ENCODE measurements at regions not wholly inside any gene's neighbourhood (a gene's known extent, or its start where the extent isn't known, plus 50 kb on each side); places are given as distances from the start of the nearest gene placed in this dataset.

DNA sequence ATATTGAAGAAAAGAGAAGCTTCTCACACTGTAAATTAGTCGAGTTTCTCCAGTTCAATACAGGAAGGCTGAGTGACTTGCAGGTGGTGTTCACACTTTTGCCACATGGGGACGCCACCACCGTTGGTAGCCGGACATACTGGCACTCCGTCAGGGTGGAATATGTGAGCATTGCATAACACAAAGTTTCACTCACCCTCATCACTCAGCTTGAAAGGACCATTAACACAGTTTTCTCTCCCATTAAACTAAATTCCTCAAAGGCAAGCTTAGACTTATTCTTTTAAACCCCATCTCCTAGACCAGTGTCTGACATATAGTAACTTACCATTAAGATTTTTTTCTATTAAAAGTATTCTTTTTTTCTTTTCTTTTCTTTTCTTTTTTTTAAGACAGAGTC, 105.3 kb upstream of the SERBP1 start:
- TF ChIP-seq, protein P1, sequence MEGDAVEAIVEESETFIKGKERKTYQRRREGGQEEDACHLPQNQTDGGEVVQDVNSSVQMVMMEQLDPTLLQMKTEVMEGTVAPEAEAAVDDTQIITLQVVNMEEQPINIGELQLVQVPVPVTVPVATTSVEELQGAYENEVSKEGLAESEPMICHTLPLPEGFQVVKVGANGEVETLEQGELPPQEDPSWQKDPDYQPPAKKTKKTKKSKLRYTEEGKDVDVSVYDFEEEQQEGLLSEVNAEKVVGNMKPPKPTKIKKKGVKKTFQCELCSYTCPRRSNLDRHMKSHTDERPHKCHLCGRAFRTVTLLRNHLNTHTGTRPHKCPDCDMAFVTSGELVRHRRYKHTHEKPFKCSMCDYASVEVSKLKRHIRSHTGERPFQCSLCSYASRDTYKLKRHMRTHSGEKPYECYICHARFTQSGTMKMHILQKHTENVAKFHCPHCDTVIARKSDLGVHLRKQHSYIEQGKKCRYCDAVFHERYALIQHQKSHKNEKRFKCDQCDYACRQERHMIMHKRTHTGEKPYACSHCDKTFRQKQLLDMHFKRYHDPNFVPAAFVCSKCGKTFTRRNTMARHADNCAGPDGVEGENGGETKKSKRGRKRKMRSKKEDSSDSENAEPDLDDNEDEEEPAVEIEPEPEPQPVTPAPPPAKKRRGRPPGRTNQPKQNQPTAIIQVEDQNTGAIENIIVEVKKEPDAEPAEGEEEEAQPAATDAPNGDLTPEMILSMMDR (IDR thresholded peaks at IDR 0.05): peak; percentile 75 to 97 (median 91)
- no peak for TF ChIP-seq POLR2A (IDR thresholded peaks at IDR 0.05)
